GM21515 (cell line): ENCODE measurements at regions not wholly inside any gene's neighbourhood (a gene's known extent, or its start where the extent isn't known, plus 50 kb on each side); places are given as distances from the start of the nearest gene placed in this dataset.
A peak's percentile ranks its signal among the peaks of the same experiment; 100 is the strongest.

ENCODE experiments used
- ATAC-seq: cut with Tn5 transposase; IDR thresholded peaks from one replicate; pipeline ENCODE4 v1.9.1; 2021; ENCODE audit not compliant: unreplicated experiment

DNA sequence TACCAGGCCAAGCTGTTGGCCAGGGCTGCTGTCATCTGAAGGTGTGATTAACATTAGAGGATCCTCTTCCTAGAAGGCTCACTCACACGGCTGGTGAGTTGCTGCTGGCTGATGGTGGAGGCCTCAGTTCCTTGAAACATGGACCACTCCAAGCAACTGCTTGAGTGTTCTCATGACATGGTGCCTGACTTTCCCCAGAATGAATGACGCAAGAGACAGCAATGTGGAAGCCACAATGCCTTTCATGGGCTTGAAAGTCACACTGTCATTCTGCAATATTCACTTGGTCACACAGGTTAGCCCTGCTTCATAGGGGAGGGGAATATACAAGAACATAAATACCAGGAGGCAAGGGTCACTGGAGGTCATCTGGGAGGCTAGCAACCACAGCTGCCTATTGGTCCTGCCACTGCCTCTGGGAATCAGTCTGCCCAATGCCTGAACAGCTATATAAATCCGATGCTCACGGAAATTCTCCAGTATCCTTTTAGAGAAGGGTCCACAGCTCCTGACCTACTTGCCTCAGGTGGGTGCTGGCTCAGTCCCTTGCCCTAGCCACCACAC is 97.1 kb upstream of the MAML3 start:
- no peak for ATAC-seq

DNA sequence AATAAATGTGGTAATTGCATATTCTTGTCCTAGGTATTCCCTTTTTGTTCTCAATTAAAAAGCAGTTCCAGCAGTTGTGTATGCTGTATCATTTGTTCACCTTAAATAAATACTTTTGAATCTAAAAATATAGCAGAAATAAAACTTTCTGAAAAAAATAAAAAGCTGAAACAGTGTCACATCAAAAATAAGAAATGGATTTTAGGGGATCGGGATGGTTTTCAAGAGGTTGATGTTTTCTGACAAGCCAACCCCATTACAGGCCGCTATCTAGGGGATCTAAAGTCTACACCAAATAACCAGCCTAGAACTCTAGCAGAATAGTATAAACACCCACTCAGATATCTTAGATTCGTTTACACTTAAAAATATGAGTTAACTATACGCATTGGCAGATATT is 95.4 kb upstream of the MAML3 start:
- ATAC-seq: no peak

DNA sequence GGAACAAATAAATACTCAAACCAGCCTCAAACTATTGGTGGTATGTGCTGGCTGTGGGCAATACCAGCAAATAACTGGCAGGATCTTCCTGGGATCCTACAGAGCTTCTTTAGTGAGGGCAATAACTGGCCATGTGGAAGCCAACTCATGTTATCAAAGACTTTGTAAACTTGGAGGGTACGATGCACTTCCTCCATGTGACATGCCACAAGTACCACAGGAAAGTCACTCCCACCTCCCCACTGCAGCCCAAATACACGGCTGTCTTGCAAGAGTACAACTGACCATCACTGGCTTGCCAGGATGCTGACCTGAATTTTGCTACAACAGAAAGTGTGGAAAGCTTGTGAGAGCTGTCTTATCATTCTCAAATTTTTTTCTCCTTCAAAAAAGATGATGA is 93.3 kb upstream of the MAML3 start:
- no peak for ATAC-seq

DNA sequence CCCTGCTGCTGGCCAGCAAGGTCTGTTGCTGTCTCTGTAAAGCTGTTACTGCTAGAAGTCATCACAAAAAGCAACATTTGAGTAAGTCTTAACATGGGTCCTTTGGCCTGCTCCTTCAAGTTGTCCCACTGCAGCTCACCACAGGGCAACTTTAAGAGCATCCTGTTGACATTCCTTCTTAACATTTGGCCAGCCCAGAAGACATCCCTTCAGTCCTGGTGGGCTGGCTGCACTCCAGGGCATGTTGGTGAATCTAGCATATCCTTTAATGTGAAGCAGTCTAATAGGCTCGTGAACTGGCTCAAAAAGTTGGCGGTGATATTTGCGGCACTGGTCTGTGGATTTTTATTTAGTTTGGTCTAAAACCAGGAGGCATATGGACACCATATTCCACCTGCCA is 92.2 kb upstream of the MAML3 start:
- no peak for ATAC-seq

- no peak for ATAC-seq
These were observed 90.3 kb upstream of the MAML3 start for GRCh38 chr4:140244328-140244727.

DNA sequence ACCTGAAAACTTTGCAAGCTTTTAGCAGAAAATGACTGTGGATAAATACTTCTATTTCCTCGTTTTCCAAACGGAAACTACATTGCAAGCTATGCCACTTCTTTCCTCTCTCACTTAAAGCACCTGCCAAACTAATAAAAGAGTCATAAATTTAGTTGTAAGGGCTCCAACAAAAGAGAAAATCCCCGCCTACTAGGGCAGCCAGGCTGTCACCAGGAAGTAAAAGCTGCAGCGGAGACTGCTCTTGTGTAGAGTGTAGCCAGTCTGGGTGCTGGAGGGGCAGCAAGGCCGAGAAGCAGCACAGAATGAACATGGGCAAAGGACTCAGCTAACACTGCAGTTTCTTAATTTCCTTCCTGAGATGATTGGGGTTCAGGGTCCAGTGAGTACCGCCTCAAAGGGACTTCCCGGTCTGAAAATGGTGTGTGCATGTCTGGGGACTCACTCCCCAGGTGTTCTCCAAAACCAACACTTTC is 89.3 kb upstream of the MAML3 start:
- ATAC-seq: peak; percentile 69

- peak; percentile 61 for ATAC-seq
These were observed 88.6 kb upstream of the MAML3 start for GRCh38 chr4:140242357-140243277.

GRCh38 chr4:140240237-140240636 is 86.3 kb upstream of the MAML3 start:
- no peak for ATAC-seq

DNA sequence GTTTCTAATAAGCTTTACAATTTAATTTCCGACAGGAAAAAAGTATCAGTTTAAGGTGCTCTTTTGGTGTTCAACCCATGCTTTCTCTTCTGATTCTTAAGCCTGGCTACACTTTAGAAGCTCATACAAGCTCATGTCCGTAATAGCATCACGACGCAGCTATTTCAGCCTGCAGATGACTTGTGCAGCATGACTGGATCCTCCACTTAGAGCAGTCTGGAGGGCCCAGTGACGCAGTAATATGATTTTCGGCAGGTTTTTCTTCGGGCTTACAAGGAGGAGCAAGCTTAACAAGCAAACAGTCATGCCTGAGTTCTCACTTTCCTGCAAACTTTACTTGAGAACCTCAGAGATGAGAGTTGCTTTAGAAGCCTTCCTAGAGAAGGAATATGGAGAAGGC is 85.3 kb upstream of the MAML3 start:
- ATAC-seq: no peak

GRCh38 chr4:140238351-140239056 is 84.5 kb upstream of the MAML3 start:
- ATAC-seq: no peak

DNA sequence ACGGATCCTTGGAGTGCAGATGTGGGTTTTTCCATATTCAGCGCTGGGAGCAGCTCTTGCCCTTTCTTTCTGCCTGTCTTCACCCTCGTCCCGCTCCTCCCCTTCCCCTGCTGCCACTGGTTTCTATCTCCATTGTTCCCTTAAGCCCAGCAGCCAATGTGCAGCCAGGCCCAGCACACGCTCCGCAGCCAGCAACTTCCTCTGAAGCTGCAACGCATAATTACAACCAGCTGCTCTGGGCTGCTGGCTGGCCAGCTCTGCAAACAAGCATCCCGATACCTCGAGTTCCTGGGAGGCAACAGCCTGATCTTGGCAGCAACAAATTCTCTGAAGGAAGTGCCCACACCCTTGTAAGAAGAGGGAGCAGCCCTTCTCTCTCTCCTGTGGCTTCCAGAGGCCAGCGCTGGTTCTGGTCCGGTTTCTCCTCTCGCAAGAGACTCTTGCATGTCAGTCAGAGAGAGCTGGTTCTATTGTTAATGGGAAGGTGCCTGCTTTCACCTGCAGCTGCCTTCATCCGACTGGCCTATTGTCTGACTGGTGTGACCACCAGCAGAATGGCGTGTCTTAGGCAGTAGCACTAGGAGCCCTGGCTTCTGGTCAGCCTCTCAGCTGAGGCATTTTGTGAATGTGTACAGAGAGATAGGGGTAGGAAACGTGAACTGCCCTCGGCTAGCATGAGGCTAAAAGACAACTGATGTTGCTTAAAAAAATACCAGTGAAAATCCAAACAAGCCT is 83.8 kb upstream of the MAML3 start:
- no peak for ATAC-seq

DNA sequence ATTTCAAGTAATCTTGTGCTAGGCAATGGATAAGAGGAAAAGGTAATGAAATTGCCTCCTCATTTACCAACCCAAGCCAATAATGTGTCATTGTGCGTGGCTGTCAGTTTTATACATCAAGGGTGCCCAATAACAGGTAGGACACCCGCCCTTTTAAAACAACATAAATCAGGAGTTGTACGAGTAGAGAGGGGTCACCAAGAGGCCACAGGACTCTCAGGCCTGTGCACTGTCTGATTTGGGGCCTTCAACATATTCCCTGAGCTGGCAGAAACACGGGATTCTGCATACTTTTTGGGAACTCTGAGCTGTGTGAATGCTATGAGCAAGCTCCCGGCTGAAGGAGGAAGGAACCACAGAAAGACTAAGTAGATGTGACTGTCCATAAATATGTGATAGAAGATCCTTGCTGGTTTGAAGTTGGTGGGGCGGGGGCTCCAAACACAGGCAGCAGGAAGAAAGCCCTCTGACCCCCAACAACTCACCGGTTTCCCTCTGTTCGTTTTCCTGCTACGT is 82.7 kb upstream of the MAML3 start:
- no peak for ATAC-seq

DNA sequence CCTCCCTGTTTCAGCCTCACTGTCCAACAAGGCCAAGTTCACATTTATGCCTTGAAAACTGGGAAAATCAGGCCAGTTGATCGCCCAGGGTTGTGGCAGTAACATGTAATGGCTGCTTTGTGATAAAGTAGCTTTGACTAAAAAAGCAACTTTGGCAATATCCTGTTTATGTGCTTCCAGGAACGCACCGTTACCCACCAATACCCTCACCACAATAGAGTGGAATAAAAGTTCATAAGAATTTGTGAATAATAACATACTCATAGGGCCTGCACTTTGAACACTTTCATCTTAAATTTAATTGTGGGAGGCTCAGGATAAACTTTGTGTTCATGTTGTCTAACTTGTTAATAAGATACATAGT is 80.7 kb upstream of the MAML3 start:
- no peak for ATAC-seq

- ATAC-seq: no peak
These were observed 80.1 kb upstream of the MAML3 start for GRCh38 chr4:140233791-140234696.

DNA sequence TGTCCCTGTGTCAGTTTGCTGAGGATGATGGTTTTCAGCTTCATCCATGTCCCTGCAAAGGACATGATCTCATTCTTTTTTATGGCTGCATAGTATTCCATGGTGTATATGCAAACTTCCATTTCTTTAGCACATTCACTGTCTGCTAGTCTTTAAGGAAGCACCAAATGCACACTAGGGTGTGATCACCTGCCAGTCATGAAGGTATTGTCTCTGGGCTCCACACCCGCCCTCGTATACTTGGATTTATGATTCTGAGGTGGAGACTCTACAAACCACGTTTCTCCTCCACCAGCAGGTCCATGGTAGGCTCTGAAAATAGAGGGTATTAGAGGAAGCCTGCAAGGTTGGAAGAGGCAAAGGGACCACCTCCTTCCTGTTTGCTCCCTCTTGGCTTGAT is 75.9 kb upstream of the MAML3 start:
- ATAC-seq: no peak

DNA sequence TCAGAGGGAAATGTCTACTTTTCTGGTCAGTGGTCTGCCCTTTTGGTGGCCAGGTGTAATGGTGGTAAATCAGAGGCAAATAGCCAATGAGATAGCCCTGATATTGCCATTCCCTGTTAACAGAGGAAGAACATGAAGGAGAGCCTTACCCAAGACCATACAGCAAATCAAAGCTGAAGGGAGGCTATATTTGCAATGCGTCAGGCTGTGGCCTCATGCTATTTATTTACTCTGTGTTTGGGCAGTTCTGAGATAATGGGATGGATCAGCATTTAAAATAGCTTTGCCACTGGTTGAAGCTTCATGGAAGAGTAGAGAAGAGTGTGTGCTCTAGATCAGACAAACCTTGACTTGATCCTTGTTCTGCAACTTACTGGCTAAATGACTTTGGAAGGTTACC is 73.3 kb upstream of the MAML3 start:
- no peak for ATAC-seq

GRCh38 chr4:140223056-140223810 is 69.2 kb upstream of the MAML3 start:
- no peak for ATAC-seq

DNA sequence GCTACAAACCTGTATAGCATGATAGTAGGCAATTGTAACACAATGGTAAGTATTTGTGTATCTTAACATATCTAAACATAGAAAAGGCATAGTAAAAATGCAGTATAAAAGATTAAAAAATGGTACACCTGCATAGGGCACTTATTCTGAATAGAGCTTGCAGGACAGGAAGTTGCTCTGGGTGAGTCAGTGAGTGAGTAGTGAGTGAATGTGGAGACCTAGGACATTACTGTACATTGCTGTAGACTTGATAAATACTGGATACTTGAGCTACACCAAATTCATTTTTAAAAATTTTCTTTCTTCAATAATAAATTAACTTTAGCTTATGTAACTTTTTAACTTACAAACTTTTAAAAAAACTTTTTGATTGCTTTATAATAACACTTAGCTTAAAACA is 68.2 kb upstream of the MAML3 start:
- ATAC-seq: no peak

GRCh38 chr4:140220058-140220457 is 66.1 kb upstream of the MAML3 start:
- ATAC-seq: no peak
